ENCODE measurements at regions not wholly inside any gene's neighbourhood (a gene's known extent, or its start where the extent isn't known, plus 50 kb on each side); places are given as distances from the start of the nearest gene placed in this dataset.

GRCh38 chr18:71020342-71021029 is 731.6 kb downstream of the SOCS6 start:
- Histone ChIP-seq H3K27ac (no peak overlapping the region), H3K27me3 (no peaks in the 10 kb centered on the region), H3K9me3 (peaks cover 0 to 3% (median 0%) of the 10 kb centered on the region in 4 donors), H3K36me3 (no peaks in the 10 kb centered on the region), H3K4me1 (no peaks in the 10 kb centered on the region), H3K4me3 (no peak overlapping the region)
- TF ChIP-seq CTCF (IDR thresholded peaks at IDR 0.05), result no peak
- TF ChIP-seq EP300 (IDR thresholded peaks at IDR 0.05), result no peak
- no peak for TF ChIP-seq POLR2A (IDR thresholded peaks at IDR 0.05)
- DNase-seq (ENCODE audit: low spot score in 2 of 2), result no peak
- 83 to 85% methylated on average over 3 of the region's 3 CpGs for WGBS, 2 donors

GRCh38 chr18:71018816-71019215 is 730.0 kb downstream of the SOCS6 start:
- no peaks in the 10 kb centered on the region for H3K36me3 ChIP-seq
- H3K27me3 ChIP-seq, result no peaks in the 10 kb centered on the region
- peaks cover 0 to 3% (median 0%) of the 10 kb centered on the region in 4 donors for H3K9me3 ChIP-seq
- no peak overlapping the region for H3K27ac ChIP-seq
- no peaks in the 10 kb centered on the region for H3K4me1 ChIP-seq
- no peak overlapping the region for H3K4me3 ChIP-seq
- DNase-seq (ENCODE audit: low spot score in 2 of 2), result no peak
- TF ChIP-seq POLR2A (IDR thresholded peaks at IDR 0.05), result no peak
- no peak for TF ChIP-seq EP300 (IDR thresholded peaks at IDR 0.05)
- TF ChIP-seq CTCF (IDR thresholded peaks at IDR 0.05), result no peak

- DNase-seq (ENCODE audit: low spot score in 2 of 2), result no peak
- H3K4me3 ChIP-seq, result no peak overlapping the region
- no peak for TF ChIP-seq EP300 (IDR thresholded peaks at IDR 0.05)
- no peak for TF ChIP-seq POLR2A (IDR thresholded peaks at IDR 0.05)
- TF ChIP-seq CTCF (IDR thresholded peaks at IDR 0.05), result no peak
- no peak overlapping the region for H3K27ac ChIP-seq
- H3K4me1 ChIP-seq, result no peaks in the 10 kb centered on the region
- H3K36me3 ChIP-seq, result no peaks in the 10 kb centered on the region
- no peaks in the 10 kb centered on the region for H3K27me3 ChIP-seq
- H3K9me3 ChIP-seq, result peaks cover 0 to 3% (median 0%) of the 10 kb centered on the region in 4 donors
- WGBS, 2 donors, result 82 to 92% methylated on average over 1 of the region's 1 CpG
These were observed 723.9 kb downstream of the SOCS6 start for GRCh38 chr18:71012789-71013188.

GRCh38 chr18:71011389-71011788 is 722.5 kb downstream of the SOCS6 start:
- WGBS, 2 donors, result 81 to 82% methylated on average over 2 of the region's 2 CpGs
- no peak for DNase-seq (ENCODE audit: low spot score in 2 of 2)
- Histone ChIP-seq H3K9me3 (peaks cover 0 to 3% (median 0%) of the 10 kb centered on the region in 4 donors), H3K4me3 (no peak overlapping the region), H3K36me3 (no peaks in the 10 kb centered on the region), H3K4me1 (no peaks in the 10 kb centered on the region), H3K27ac (no peak overlapping the region), H3K27me3 (no peaks in the 10 kb centered on the region)
- no peak for TF ChIP-seq CTCF (IDR thresholded peaks at IDR 0.05)
- TF ChIP-seq POLR2A (IDR thresholded peaks at IDR 0.05), result no peak
- TF ChIP-seq EP300 (IDR thresholded peaks at IDR 0.05), result no peak

- H3K4me3 ChIP-seq, result no peak overlapping the region
- H3K4me1 ChIP-seq, result no peaks in the 10 kb centered on the region
- no peaks in the 10 kb centered on the region for H3K9me3 ChIP-seq
- H3K36me3 ChIP-seq, result no peaks in the 10 kb centered on the region
- H3K27me3 ChIP-seq, result no peaks in the 10 kb centered on the region
- DNase-seq (ENCODE audit: low spot score in 2 of 2), result no peak
- H3K27ac ChIP-seq, result no peak overlapping the region
- TF ChIP-seq EP300 (IDR thresholded peaks at IDR 0.05), result no peak
- no peak for TF ChIP-seq POLR2A (IDR thresholded peaks at IDR 0.05)
- TF ChIP-seq CTCF (IDR thresholded peaks at IDR 0.05), result no peak
- 66 to 76% methylated on average over 3 of the region's 3 CpGs for WGBS, 2 donors
These were observed 719.4 kb downstream of the SOCS6 start for GRCh38 chr18:71008257-71008656.

Measured in tibial nerve (tissue), 4 donors.